ENCODE measurements at regions not wholly inside any gene's neighbourhood (a gene's known extent, or its start where the extent isn't known, plus 50 kb on each side); places are given as distances from the start of the nearest gene placed in this dataset.

DNA sequence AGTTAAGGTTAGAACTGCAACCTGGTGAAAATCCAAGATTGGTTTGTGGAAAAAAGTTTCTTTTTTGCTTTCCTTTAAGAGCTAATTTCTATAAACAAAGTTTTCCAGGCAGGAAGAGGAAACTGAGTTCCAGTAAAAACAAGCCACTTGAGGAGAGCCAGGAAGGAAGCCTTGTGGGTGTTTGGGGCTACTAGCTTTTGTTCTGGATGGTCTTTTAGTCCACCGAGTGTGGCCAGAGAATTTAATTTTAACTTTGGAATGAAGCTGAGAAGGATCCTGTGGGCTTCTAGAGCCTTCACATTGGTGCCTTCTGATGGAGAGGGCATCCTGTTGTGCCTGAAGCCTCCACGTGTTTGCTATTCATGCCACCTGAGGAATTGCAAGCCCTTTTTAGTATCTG is 327.9 kb downstream of the C12orf75 start (continued):
- TF ChIP-seq, protein P1, sequence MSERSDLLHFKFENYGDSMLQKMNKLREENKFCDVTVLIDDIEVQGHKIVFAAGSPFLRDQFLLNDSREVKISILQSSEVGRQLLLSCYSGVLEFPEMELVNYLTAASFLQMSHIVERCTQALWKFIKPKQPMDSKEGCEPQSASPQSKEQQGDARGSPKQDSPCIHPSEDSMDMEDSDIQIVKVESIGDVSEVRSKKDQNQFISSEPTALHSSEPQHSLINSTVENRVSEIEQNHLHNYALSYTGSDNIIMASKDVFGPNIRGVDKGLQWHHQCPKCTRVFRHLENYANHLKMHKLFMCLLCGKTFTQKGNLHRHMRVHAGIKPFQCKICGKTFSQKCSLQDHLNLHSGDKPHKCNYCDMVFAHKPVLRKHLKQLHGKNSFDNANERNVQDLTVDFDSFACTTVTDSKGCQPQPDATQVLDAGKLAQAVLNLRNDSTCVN (CRISPR knock-in tag; IDR thresholded peaks at IDR 0.05; ENCODE audit: borderline replicate concordance), result no peak
- TF ChIP-seq ZNF292 (CRISPR knock-in tag; IDR thresholded peaks at IDR 0.05; ENCODE audit: borderline replicate concordance, low read depth) (no peak), NFKBIZ (CRISPR knock-in tag; IDR thresholded peaks at IDR 0.05) (no peak), CBX5 (CRISPR knock-in tag; IDR thresholded peaks at IDR 0.05; ENCODE audit: borderline replicate concordance) (no peak), DR1 (CRISPR knock-in tag; IDR thresholded peaks at IDR 0.05) (no peak), MAF1 (CRISPR knock-in tag; IDR thresholded peaks at IDR 0.05; ENCODE audit: borderline replicate concordance) (no peak), ZNF816 (CRISPR knock-in tag; IDR thresholded peaks at IDR 0.05; ENCODE audit: borderline replicate concordance) (no peak), HDAC1 (CRISPR knock-in tag; IDR thresholded peaks at IDR 0.05) (no peak), AKAP8 (CRISPR knock-in tag; IDR thresholded peaks at IDR 0.05) (no peak), ZNF775 (CRISPR knock-in tag; IDR thresholded peaks at IDR 0.05; ENCODE audit: borderline replicate concordance) (no peak), KLF11 (CRISPR knock-in tag; IDR thresholded peaks at IDR 0.05) (no peak)
- TF ChIP-seq, protein P2, sequence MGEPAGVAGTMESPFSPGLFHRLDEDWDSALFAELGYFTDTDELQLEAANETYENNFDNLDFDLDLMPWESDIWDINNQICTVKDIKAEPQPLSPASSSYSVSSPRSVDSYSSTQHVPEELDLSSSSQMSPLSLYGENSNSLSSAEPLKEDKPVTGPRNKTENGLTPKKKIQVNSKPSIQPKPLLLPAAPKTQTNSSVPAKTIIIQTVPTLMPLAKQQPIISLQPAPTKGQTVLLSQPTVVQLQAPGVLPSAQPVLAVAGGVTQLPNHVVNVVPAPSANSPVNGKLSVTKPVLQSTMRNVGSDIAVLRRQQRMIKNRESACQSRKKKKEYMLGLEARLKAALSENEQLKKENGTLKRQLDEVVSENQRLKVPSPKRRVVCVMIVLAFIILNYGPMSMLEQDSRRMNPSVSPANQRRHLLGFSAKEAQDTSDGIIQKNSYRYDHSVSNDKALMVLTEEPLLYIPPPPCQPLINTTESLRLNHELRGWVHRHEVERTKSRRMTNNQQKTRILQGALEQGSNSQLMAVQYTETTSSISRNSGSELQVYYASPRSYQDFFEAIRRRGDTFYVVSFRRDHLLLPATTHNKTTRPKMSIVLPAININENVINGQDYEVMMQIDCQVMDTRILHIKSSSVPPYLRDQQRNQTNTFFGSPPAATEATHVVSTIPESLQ (CRISPR knock-in tag; conservative IDR thresholded peaks at IDR 0.05), result no peak
- TF ChIP-seq, protein P3, sequence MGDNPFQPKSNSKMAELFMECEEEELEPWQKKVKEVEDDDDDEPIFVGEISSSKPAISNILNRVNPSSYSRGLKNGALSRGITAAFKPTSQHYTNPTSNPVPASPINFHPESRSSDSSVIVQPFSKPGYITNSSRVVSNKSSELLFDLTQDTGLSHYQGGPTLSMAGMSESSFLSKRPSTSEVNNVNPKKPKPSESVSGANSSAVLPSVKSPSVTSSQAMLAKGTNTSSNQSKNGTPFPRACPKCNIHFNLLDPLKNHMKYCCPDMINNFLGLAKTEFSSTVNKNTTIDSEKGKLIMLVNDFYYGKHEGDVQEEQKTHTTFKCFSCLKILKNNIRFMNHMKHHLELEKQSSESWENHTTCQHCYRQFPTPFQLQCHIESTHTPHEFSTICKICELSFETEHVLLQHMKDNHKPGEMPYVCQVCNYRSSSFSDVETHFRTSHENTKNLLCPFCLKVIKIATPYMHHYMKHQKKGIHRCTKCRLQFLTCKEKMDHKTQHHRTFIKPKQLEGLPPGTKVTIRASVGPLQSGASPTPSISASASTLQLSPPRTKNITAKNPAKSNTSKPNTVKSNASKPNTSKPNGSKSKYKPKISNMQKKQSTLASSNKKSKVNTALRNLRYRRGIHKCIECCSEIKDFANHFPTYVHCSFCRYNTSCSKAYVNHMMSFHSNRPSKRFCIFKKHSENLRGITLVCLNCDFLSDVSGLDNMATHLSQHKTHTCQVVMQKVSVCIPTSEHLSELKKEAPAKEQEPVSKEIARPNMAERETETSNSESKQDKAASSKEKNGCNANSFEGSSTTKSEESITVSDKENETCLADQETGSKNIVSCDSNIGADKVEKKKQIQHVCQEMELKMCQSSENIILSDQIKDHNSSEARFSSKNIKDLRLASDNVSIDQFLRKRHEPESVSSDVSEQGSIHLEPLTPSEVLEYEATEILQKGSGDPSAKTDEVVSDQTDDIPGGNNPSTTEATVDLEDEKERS (CRISPR knock-in tag; IDR thresholded peaks at IDR 0.05), result no peak
